ENCODE measurements at regions not wholly inside any gene's neighbourhood (a gene's known extent, or its start where the extent isn't known, plus 50 kb on each side); places are given as distances from the start of the nearest gene placed in this dataset.
"Not testable (repeated sequence)": the region's sequence is repeated elsewhere in the genome, so short reads cannot be mapped to it uniquely, and the experiment has no call there.

DNA sequence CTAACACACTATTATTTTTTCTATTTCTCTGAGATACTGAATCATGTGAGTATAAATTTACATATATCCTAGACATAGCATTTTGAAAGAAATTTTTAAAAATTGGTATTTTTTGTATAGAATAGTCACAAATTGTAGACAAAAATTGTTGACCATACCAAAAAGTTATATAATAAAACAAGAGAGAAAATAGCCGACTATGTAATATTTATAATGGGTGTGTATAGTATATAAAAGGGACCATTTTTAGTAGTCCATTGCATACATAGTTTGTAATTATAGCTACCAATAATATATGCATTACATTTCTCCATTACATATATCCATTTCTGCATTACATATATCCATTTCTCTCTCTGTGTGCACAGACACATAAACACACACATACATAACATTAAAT, 590.2 kb downstream of the TMTC2 start:
- no peak overlapping the region for H3K4me3 ChIP-seq (replicated peaks; ENCODE audit: low read depth, low read length)
- TF ChIP-seq, protein P1, sequence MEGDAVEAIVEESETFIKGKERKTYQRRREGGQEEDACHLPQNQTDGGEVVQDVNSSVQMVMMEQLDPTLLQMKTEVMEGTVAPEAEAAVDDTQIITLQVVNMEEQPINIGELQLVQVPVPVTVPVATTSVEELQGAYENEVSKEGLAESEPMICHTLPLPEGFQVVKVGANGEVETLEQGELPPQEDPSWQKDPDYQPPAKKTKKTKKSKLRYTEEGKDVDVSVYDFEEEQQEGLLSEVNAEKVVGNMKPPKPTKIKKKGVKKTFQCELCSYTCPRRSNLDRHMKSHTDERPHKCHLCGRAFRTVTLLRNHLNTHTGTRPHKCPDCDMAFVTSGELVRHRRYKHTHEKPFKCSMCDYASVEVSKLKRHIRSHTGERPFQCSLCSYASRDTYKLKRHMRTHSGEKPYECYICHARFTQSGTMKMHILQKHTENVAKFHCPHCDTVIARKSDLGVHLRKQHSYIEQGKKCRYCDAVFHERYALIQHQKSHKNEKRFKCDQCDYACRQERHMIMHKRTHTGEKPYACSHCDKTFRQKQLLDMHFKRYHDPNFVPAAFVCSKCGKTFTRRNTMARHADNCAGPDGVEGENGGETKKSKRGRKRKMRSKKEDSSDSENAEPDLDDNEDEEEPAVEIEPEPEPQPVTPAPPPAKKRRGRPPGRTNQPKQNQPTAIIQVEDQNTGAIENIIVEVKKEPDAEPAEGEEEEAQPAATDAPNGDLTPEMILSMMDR (IDR thresholded peaks at IDR 0.05; ENCODE audit: low read length, missing control alignments), result no peak
- no peak for DNase-seq (ENCODE audit: low read depth)

DNA sequence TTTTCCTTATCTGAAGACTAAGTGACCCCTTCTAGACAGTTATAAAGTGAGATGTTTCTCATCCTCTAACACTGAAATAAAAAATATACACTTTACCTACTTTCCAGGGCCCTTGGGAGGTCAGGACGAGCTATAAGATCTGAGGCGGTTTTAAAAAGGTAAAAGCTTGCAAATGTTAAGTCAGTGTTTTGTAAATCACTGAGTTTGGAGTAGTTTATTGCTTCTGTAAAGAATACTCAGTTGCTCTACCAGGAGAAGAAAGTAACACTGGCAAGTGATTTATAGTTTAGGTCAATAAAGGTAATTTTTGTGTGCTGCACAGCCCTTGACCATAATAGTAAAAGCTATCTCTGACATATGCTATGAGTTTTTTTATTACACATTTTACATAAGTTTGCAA, 584.5 kb downstream of the TMTC2 start:
- TF ChIP-seq, protein P1 (IDR thresholded peaks at IDR 0.05; ENCODE audit: low read length, missing control alignments), result no peak
- H3K4me3 ChIP-seq (replicated peaks; ENCODE audit: low read depth, low read length), result no peak overlapping the region
- no peak for DNase-seq (ENCODE audit: low read depth)

DNA sequence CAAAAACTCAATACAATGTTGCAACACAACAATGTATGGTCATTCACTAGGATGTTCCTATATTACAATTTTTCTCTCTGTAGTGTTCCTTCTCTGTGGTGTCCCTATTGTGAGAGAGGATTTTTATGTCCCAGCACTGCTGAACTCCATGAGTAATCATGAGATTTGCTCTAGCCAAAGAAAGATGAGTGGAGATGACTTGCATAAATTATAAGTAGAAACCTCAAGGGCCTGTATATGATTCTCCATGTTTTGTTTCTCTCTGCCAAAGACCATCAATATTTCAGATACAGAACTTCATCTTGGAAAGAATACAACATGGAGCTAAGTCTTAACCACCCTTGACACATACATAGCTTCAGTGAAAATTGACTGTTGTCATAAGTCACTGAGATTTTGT, 579.1 kb downstream of the TMTC2 start:
- no peak overlapping the region for H3K4me3 ChIP-seq (replicated peaks; ENCODE audit: low read depth, low read length)
- TF ChIP-seq, protein P1 (IDR thresholded peaks at IDR 0.05; ENCODE audit: low read length, missing control alignments), result no peak
- no peak for DNase-seq (ENCODE audit: low read depth)

DNA sequence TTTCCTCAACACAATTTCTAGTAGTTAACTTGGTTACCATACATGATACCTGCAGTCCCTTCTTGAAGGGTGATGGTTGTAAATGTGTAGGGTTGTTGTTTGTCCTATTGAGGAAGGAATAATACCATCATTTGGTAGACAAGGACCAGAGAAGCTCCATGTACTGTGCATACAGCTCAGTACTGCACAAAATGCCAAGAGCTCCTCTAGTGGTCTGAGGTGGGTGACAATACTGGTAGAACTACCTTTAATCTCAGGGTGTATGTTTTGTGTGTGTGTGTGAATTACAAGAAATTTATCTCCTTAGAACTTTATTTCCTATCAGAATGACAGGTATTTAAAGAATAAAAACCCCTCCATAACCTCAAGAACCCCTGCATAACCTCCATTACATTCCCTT, 575.3 kb downstream of the TMTC2 start:
- TF ChIP-seq, protein P1 (IDR thresholded peaks at IDR 0.05; ENCODE audit: low read length, missing control alignments), result no peak
- no peak overlapping the region for H3K4me3 ChIP-seq (replicated peaks; ENCODE audit: low read depth, low read length)
- no peak for DNase-seq (ENCODE audit: low read depth)

DNA sequence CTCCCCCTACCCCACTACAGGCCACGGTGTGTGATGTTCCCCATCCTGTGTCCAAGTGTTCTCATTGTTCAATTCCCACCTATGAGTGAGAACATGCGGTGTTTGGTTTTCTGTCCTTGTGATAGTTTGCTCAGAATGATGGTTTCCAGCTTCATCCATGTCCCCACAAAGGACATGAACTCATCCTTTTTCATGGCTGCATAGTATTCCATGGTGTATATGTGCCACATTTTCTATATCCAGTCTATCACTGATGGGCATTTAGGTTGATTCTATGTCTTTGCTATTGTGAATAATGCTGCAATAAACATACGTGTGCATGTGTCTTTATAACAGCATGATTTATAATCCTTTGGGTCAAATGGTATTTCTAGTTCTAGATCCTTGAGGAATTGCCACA, 573.4 kb downstream of the TMTC2 start:
- DNase-seq (ENCODE audit: low read depth); H3K4me3 ChIP-seq (replicated peaks; ENCODE audit: low read depth, low read length): not testable (repeated sequence)

DNA sequence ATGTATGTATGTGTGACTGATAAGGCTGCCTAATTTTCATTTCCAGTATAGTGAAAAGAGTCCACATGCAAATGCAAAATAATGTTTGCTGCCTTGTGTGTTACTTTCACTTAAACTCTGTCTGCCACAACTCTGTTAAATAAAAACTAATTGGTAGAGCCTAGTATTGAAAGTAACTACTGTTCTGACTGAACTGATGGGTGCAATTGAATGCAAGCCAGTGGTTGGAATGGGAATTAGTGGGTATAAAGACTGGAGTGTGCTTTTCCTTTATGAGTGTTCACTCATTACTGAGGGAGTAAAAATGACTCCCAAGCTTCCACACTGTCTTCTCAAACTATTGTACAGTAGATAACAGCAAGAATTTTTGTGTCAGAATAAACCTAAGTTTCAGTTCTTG, 571.0 kb downstream of the TMTC2 start:
- TF ChIP-seq, protein P1 (IDR thresholded peaks at IDR 0.05; ENCODE audit: low read length, missing control alignments), result no peak
- DNase-seq (ENCODE audit: low read depth), result no peak
- no peak overlapping the region for H3K4me3 ChIP-seq (replicated peaks; ENCODE audit: low read depth, low read length)

DNA sequence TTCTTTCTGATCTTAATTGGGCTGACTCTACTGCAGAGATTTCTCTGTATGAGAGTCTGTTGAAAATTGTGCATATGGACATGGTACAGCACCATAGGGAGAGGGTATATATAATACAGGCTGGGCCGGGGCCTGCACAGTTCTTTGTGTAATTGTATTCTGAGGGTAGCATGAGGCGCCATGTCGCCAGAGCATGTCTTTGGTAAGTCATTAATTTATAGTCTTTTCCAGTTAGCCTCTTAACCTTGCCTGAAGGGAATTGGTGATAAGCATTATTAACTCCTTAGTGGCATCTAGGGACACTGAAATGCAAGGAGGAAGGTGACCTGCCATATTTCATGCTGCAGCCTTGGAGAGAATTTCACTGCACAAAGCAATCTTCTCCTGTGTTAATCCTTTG, 569.9 kb downstream of the TMTC2 start:
- no peak for DNase-seq (ENCODE audit: low read depth)
- TF ChIP-seq, protein P1 (IDR thresholded peaks at IDR 0.05; ENCODE audit: low read length, missing control alignments), result no peak
- no peak overlapping the region for H3K4me3 ChIP-seq (replicated peaks; ENCODE audit: low read depth, low read length)

DNA sequence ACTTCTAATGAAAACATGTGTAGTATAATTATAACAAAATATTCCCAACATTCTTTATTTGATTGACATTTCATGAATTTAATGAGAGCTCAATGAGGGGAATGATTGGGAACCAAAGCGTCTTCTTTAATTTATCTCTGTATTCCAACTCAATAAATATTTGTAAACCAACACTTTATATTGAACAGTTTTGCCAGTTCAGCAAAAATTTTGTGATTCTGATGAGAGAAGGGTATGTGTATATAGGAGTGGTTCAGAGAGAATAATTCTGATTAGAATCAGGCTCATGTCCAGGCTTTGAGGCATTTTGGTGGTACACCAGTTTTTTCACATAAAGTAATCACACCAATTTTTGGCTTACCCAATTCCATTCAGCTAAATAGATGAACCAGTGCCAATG, 564.2 kb downstream of the TMTC2 start:
- H3K4me3 ChIP-seq (replicated peaks; ENCODE audit: low read depth, low read length), result no peak overlapping the region
- DNase-seq (ENCODE audit: low read depth), result no peak
- TF ChIP-seq, protein P1 (IDR thresholded peaks at IDR 0.05; ENCODE audit: low read length, missing control alignments), result no peak
